ENCODE measurements at regions not wholly inside any gene's neighbourhood (a gene's known extent, or its start where the extent isn't known, plus 50 kb on each side); places are given as distances from the start of the nearest gene placed in this dataset.

- 78 to 86% (median 83%) methylated on average over 4 of the region's 4 CpGs for WGBS, 3 donors
- FAIRE-seq (no peak), DNase-seq (no peak)
- Histone ChIP-seq H3K36me3 (ENCODE audit: control insufficient read depth in 3 of 3, insufficient read depth in 2 of 3, low read depth in 1 of 3, low read length in 3 of 3) (no peaks in the 10 kb centered on the region), H3K9me3 (ENCODE audit: control insufficient read depth in 2 of 2, insufficient read depth in 1 of 2, low read depth in 1 of 2, low read length in 1 of 2) (no peaks in the 10 kb centered on the region), H3K27me3 (ENCODE audit: control insufficient read depth in 3 of 3, insufficient read depth in 3 of 3, low read length in 3 of 3) (no peaks in the 10 kb centered on the region), H3K4me1 (ENCODE audit: control insufficient read depth in 3 of 3, insufficient read depth in 2 of 3, low read depth in 1 of 3, low read length in 2 of 3) (no peaks in the 10 kb centered on the region), H3K4me3 (ENCODE audit: low read depth in 1 of 3, low read length in 3 of 3) (no peak overlapping the region), H3K27ac (ENCODE audit: low read depth in 1 of 3, low read length in 2 of 3) (no peak overlapping the region)
Measured at GRCh38 chr6:91185072-91185471, 598.2 kb upstream of the MAP3K7 start.

DNA sequence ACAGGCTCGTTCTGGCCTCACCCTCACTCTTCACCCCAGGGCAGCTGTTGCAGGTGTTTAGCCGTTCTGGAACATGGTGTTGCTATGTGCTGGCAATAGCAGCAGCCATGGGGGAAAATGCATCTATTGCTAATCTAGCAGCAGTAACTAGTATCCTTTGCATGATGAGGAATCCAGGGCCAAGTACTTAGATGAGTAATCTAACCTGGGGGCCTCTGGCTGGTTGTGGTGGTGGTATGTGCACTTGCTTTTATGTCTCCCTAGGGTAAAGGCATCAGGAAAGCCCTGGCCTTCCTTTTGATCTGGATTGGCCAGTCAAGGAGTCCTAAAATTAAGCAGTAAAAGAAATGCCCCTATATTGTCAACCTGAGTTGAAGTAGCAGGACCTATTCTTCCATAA, 594.5 kb upstream of the MAP3K7 start:
- Histone ChIP-seq H3K27ac (ENCODE audit: low read depth in 1 of 3, low read length in 2 of 3) (no peak overlapping the region), H3K27me3 (ENCODE audit: control insufficient read depth in 3 of 3, insufficient read depth in 3 of 3, low read length in 3 of 3) (no peaks in the 10 kb centered on the region), H3K4me1 (ENCODE audit: control insufficient read depth in 3 of 3, insufficient read depth in 2 of 3, low read depth in 1 of 3, low read length in 2 of 3) (no peaks in the 10 kb centered on the region), H3K9me3 (ENCODE audit: control insufficient read depth in 2 of 2, insufficient read depth in 1 of 2, low read depth in 1 of 2, low read length in 1 of 2) (no peaks in the 10 kb centered on the region), H3K36me3 (ENCODE audit: control insufficient read depth in 3 of 3, insufficient read depth in 2 of 3, low read depth in 1 of 3, low read length in 3 of 3) (no peaks in the 10 kb centered on the region), H3K4me3 (ENCODE audit: low read depth in 1 of 3, low read length in 3 of 3) (no peak overlapping the region)
- DNase-seq, result no peak
- 69 to 77% (median 75%) methylated on average over 2 of the region's 2 CpGs for WGBS, 3 donors
- FAIRE-seq, result no peak

DNA sequence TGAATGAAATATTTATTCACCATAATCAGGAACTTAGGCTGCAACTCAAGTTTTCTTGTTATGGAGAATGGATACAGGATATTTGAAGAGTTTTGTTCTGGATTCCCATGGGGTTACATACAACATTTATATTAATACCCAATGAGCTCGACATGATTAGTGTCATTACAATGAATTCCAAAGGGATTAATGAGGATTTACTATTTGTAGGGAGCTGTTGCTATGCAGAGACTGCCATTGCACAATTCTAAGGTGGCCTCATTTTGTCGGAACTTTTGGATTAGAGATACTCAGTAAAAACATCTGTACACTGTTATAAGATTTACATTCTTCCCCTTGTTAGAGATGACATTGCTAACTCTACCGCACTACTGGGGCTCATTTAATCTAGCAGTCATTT, 586.8 kb upstream of the MAP3K7 start:
- no peak overlapping the region for H3K27ac ChIP-seq (ENCODE audit: low read depth in 1 of 3, low read length in 2 of 3)
- H3K27me3 ChIP-seq (ENCODE audit: control insufficient read depth in 3 of 3, insufficient read depth in 3 of 3, low read length in 3 of 3), result no peaks in the 10 kb centered on the region
- no peaks in the 10 kb centered on the region for H3K4me1 ChIP-seq (ENCODE audit: control insufficient read depth in 3 of 3, insufficient read depth in 2 of 3, low read depth in 1 of 3, low read length in 2 of 3)
- H3K9me3 ChIP-seq (ENCODE audit: control insufficient read depth in 2 of 2, insufficient read depth in 1 of 2, low read depth in 1 of 2, low read length in 1 of 2), result no peaks in the 10 kb centered on the region
- no peak for DNase-seq
- no peaks in the 10 kb centered on the region for H3K36me3 ChIP-seq (ENCODE audit: control insufficient read depth in 3 of 3, insufficient read depth in 2 of 3, low read depth in 1 of 3, low read length in 3 of 3)
- FAIRE-seq, result no peak
- WGBS, 3 donors, result 70 to 80% (median 80%) methylated on average over 3 of the region's 3 CpGs
- H3K4me3 ChIP-seq (ENCODE audit: low read depth in 1 of 3, low read length in 3 of 3), result no peak overlapping the region

DNA sequence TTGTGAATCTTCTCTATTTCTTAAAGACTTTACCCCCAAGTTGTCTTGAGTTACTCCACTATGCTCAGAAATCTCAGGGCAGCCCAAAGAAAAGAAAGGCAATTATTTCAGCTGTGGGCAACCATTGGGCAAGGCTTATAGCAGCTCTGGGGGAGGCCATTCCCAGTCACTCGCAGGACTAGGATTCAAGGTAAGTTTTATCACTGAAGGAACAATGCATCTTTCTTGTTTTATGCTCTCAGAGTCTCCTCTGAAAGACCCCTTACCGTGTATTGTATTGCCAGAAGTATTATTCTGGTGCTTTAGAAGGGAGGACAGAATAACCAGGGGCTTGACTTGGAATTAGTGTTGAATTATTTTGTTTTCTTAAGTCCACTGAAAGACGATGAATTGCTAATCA, 586.3 kb upstream of the MAP3K7 start:
- Histone ChIP-seq H3K27me3 (ENCODE audit: control insufficient read depth in 3 of 3, insufficient read depth in 3 of 3, low read length in 3 of 3) (no peaks in the 10 kb centered on the region), H3K9me3 (ENCODE audit: control insufficient read depth in 2 of 2, insufficient read depth in 1 of 2, low read depth in 1 of 2, low read length in 1 of 2) (no peaks in the 10 kb centered on the region), H3K4me3 (ENCODE audit: low read depth in 1 of 3, low read length in 3 of 3) (no peak overlapping the region), H3K27ac (ENCODE audit: low read depth in 1 of 3, low read length in 2 of 3) (no peak overlapping the region), H3K36me3 (ENCODE audit: control insufficient read depth in 3 of 3, insufficient read depth in 2 of 3, low read depth in 1 of 3, low read length in 3 of 3) (no peaks in the 10 kb centered on the region), H3K4me1 (ENCODE audit: control insufficient read depth in 3 of 3, insufficient read depth in 2 of 3, low read depth in 1 of 3, low read length in 2 of 3) (no peaks in the 10 kb centered on the region)
- FAIRE-seq (no peak), DNase-seq (no peak)
- 79 to 89% (median 86%) methylated on average over 3 of the region's 3 CpGs for WGBS, 3 donors

GRCh38 chr6:91171754-91172462, 585.0 kb upstream of the MAP3K7 start:
- Histone ChIP-seq H3K4me3 (ENCODE audit: low read depth in 1 of 3, low read length in 3 of 3) (no peak overlapping the region), H3K4me1 (ENCODE audit: control insufficient read depth in 3 of 3, insufficient read depth in 2 of 3, low read depth in 1 of 3, low read length in 2 of 3) (no peaks in the 10 kb centered on the region), H3K27me3 (ENCODE audit: control insufficient read depth in 3 of 3, insufficient read depth in 3 of 3, low read length in 3 of 3) (no peaks in the 10 kb centered on the region), H3K36me3 (ENCODE audit: control insufficient read depth in 3 of 3, insufficient read depth in 2 of 3, low read depth in 1 of 3, low read length in 3 of 3) (no peaks in the 10 kb centered on the region), H3K27ac (ENCODE audit: low read depth in 1 of 3, low read length in 2 of 3) (no peak overlapping the region), H3K9me3 (ENCODE audit: control insufficient read depth in 2 of 2, insufficient read depth in 1 of 2, low read depth in 1 of 2, low read length in 1 of 2) (no peaks in the 10 kb centered on the region)
- FAIRE-seq, result no peak
- WGBS, 3 donors, result 67 to 81% (median 74%) methylated on average over 7 of the region's 7 CpGs
- DNase-seq, result no peak

GRCh38 chr6:91167846-91168245, 581.0 kb upstream of the MAP3K7 start:
- H3K27me3 ChIP-seq (ENCODE audit: control insufficient read depth in 3 of 3, insufficient read depth in 3 of 3, low read length in 3 of 3), result no peaks in the 10 kb centered on the region
- 21 to 50% (median 32%) methylated on average over 3 of the region's 3 CpGs for WGBS, 3 donors
- H3K4me3 ChIP-seq (ENCODE audit: low read depth in 1 of 3, low read length in 3 of 3), result no peak overlapping the region
- H3K36me3 ChIP-seq (ENCODE audit: control insufficient read depth in 3 of 3, insufficient read depth in 2 of 3, low read depth in 1 of 3, low read length in 3 of 3), result no peaks in the 10 kb centered on the region
- H3K4me1 ChIP-seq (ENCODE audit: control insufficient read depth in 3 of 3, insufficient read depth in 2 of 3, low read depth in 1 of 3, low read length in 2 of 3), result no peaks in the 10 kb centered on the region
- no peak overlapping the region for H3K27ac ChIP-seq (ENCODE audit: low read depth in 1 of 3, low read length in 2 of 3)
- H3K9me3 ChIP-seq (ENCODE audit: control insufficient read depth in 2 of 2, insufficient read depth in 1 of 2, low read depth in 1 of 2, low read length in 1 of 2), result no peaks in the 10 kb centered on the region
- FAIRE-seq, result no peak
- no peak for DNase-seq

- FAIRE-seq (no peak), DNase-seq (no peak)
- Histone ChIP-seq H3K27me3 (ENCODE audit: control insufficient read depth in 3 of 3, insufficient read depth in 3 of 3, low read length in 3 of 3) (no peaks in the 10 kb centered on the region), H3K4me1 (ENCODE audit: control insufficient read depth in 3 of 3, insufficient read depth in 2 of 3, low read depth in 1 of 3, low read length in 2 of 3) (no peaks in the 10 kb centered on the region), H3K27ac (ENCODE audit: low read depth in 1 of 3, low read length in 2 of 3) (no peak overlapping the region), H3K9me3 (ENCODE audit: control insufficient read depth in 2 of 2, insufficient read depth in 1 of 2, low read depth in 1 of 2, low read length in 1 of 2) (no peaks in the 10 kb centered on the region), H3K4me3 (ENCODE audit: low read depth in 1 of 3, low read length in 3 of 3) (no peak overlapping the region), H3K36me3 (ENCODE audit: control insufficient read depth in 3 of 3, insufficient read depth in 2 of 3, low read depth in 1 of 3, low read length in 3 of 3) (no peaks in the 10 kb centered on the region)
- WGBS, 3 donors, result 79 to 83% (median 80%) methylated on average over 11 of the region's 11 CpGs
Measured at GRCh38 chr6:91166271-91167046, 579.6 kb upstream of the MAP3K7 start.

GRCh38 chr6:91164105-91164504, 577.2 kb upstream of the MAP3K7 start:
- FAIRE-seq, result no peak
- WGBS, 3 donors, result 81 to 89% (median 88%) methylated on average over 7 of the region's 7 CpGs

More at GRCh38 chr6:91164105-91164504, 577.2 kb upstream of the MAP3K7 start:
- Histone ChIP-seq H3K4me1 (ENCODE audit: control insufficient read depth in 3 of 3, insufficient read depth in 2 of 3, low read depth in 1 of 3, low read length in 2 of 3) (no peaks in the 10 kb centered on the region), H3K36me3 (ENCODE audit: control insufficient read depth in 3 of 3, insufficient read depth in 2 of 3, low read depth in 1 of 3, low read length in 3 of 3) (no peaks in the 10 kb centered on the region), H3K9me3 (ENCODE audit: control insufficient read depth in 2 of 2, insufficient read depth in 1 of 2, low read depth in 1 of 2, low read length in 1 of 2) (no peaks in the 10 kb centered on the region), H3K27me3 (ENCODE audit: control insufficient read depth in 3 of 3, insufficient read depth in 3 of 3, low read length in 3 of 3) (no peaks in the 10 kb centered on the region), H3K4me3 (ENCODE audit: low read depth in 1 of 3, low read length in 3 of 3) (no peak overlapping the region), H3K27ac (ENCODE audit: low read depth in 1 of 3, low read length in 2 of 3) (no peak overlapping the region)
- DNase-seq, result no peak
